GM21576 (cell line): ENCODE measurements at regions not wholly inside any gene's neighbourhood (a gene's known extent, or its start where the extent isn't known, plus 50 kb on each side); places are given as distances from the start of the nearest gene placed in this dataset.

ENCODE experiments used
- ATAC-seq: cut with Tn5 transposase; IDR thresholded peaks from one replicate; pipeline ENCODE4 v1.9.1; 2021; ENCODE audit warnings: mild to moderate bottlenecking, moderate library complexity; ENCODE audit not compliant: unreplicated experiment

DNA sequence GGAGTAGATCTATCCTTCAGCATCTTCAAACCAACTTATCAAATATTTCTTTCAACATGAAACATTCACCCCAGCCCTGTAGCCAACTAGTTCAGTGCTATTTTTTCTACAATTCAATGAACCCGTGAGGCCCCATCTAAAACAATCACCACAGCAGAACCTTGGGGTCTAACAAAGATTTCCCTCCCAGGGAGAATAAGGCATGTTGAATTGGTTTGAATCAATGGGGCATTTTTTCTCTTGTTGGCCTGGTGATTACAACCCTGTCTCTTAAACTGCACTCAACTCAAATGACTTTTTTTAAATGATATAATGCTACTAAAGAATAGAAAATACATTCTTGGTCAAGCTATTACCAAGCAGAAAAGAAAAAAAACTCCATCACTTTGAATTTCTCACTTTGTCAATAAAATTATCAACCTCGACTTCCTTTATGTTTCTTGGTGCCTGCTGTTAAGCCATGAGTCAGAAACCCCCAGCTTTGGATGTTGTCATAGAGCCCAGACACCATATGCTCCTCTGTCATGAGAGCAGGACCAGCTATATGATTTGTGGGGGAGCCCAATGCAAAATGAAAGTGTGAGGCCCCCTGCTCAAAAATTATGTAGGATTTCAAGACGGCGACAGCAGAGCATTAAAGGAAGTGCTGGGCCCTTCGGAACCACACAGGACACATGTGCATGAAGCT, 282.4 kb downstream of the MEIS1 start:
- no peak for ATAC-seq

DNA sequence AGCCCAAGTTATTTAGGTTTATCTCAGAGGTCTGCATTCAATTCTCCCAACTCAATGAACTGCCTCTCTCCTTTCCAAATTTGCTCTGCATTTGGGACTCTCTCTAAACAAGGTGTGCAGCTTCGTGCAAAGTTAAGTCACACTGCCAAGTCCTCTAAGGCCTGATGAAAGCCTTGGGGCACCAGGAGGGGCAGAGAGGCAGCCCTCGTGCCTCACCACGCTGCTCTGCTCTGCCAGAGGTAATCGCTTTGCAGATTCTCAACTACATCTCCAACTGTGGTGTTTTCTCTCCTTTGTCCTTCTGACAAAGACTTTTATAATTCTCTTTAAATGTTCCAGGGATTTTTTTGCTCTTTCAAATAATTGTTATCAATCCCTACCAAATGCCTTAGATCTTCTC, 283.0 kb downstream of the MEIS1 start:
- no peak for ATAC-seq

DNA sequence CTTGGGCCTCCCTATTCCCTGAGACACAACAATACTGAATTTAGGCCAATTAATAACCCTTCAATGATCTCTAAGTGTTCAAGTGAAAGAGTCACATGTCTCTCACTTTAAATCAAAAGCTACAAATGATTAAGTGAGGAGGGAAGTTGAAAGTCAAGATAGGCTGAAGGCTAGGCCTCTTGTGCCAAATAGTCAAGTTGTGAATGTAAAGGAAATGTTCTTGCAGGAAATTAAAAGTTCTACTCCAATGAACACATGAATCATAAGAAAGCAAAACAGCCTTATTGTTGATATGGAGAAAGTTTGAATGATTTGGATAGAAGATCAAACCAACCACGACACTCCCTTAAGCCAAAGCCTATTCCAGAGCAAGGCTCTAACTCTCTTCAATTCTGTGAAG, 286.9 kb downstream of the MEIS1 start:
- ATAC-seq, result no peak

DNA sequence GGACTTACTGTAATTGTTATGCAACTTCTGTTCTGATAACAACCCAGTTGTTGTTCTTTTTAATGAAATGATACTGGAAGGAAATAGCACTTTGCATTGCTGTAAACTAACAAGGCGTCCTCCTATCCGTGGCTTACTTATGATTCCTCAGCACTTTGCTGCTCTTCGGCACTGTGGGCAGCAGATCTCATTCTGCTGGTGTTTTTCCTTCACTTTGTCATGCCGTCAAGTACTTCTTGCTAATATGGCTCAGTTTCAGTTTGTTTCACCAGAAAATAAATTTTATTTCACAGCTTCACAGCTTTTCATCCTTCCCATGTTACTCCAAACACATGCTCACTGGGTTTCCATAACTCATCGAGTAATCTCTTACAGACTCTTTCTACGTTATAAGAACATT, 289.3 kb downstream of the MEIS1 start:
- no peak for ATAC-seq

DNA sequence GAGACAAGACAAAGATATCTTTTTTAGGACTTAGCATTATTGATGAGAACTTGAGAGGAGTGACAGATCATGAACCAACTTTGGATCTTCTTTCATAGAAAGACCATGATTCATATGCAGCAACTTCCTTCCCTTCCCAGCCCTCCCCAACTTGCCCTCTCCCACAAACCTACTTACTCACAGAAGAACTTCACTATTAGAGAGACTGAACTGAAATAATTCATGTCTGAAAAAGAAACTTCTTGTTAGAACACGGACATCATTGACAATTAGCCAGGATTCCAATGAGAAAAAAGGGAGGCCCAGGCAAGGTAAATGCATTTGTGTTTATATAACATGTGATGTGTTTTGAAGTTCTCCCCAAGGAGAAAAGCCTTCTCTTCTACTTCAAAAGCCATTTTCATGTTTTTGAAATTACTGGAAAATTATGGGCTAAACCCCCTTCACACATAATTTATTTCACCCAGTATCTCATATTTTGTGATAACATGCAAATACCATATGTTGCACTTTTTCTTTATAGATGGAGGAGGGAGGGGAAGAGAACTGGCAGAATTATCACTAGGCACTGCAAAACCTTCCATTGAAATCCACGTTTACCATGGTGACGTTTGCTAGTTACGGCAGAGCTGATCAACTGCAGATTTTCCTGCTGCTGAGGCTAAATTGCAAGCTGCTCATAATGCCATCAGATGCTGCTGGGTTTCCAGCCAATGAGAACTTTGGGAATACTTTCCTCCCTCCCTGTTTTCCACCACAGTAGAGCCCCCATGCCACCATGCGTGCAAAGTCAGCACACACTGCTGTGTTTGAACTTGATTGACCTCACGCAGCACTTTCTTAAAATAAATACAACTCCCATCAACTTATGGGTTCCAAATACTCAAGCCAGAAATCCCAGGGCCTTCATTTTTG, 294.7 kb downstream of the MEIS1 start:
- no peak for ATAC-seq

DNA sequence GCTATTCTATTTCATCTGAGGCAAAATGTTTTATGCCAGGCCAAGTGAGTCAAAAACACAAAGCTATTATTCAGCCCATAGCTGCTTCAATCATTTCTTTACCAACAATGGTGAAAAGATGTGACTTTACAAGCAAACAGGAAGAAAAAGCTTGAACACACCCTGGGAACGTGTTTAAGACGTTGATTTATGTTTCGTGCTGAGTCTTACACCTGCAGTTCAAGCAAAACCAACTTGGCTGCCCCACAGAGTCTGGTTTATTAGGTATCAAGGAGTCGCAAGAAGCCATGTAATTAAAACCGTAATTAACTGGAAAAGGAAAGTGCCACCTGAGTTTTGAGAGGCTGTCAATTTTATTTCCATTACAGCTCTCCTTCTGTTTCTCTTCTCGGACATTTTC, 295.5 kb downstream of the MEIS1 start:
- no peak for ATAC-seq

DNA sequence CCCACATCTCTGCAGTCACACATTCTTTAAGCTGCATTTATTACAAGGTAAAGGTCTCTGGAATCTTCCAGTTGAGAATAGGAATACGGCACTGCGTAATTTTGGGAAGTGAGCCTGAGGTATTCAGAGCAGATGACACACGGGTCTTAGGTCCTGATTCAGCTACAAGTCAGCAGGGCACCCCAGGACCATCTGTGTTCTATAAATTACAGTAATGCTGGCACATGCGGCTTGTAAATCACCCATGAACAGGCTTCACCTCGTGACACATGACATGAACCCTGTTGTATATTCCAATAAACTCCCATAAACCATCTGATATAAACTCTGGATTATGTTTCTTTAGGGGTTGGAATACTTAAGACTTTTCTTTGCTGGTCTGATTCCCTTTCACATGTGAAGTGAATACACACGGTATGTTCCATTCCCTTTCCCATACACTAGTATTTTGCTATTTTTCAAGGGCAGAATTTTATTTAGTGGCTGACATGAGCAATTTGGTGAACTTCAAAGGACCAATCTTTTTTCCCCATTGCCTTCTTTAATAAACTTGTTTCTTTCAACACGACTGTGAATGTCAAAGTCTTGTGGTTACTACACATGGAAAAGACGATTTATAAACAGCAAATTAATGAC, 298.6 kb downstream of the MEIS1 start:
- ATAC-seq, result no peak

DNA sequence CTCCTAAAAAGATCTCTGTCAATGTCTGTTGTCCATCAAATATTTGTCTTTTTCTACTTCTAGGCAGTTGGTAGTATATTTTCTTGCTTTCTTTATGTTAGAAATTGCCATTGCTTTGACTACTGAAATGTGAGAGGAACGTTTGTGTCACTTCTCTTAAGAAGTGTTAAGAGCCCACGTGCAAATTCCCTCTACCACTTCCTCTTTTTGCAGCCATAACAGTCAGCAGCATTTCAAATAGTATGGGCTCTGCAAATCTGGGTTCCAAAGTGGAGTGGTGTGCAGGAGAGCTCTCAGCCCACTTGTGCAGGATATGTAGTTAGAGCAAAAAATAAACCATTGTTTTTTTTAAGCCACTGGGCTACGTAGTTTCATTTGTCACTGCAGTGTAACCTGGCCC, 314.0 kb downstream of the MEIS1 start:
- peak; percentile 62 for ATAC-seq

DNA sequence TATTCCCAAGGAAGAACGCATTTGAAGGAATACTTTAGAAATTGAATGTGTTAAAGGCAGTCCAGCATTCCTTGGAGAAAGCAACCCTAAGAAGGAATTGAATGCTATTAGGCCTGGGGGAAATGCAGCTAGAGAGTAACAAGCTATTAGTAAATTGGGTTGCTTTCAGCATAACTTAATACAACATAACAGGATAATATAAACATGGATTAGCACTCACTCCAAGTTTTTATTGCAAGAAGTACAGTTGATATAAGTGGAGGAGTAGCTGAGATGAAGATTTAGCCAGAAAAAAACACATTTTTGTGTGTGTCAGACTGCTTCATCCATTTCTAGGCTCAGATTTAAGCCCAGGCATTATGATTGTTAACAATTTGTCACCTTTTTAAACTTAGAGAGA, 314.6 kb downstream of the MEIS1 start:
- no peak for ATAC-seq

DNA sequence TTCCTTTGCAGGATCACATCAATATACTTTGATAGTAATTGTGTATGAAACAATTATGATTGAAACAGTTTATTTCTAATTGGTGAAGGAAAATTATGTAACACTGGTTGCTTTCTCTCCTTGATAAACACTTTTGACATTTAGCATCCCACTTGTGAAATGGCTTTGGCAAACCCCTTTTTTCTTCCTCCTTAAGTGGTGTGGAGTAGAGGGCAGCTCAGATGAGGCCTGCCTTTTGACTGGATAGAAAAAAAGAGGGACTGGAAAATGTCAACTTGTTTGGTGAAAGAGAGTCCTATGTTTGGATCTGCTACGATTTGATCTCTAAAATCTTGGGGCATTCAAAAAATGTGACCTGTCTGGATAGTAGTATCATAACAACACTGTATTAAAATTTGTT, 318.3 kb downstream of the MEIS1 start:
- no peak for ATAC-seq

DNA sequence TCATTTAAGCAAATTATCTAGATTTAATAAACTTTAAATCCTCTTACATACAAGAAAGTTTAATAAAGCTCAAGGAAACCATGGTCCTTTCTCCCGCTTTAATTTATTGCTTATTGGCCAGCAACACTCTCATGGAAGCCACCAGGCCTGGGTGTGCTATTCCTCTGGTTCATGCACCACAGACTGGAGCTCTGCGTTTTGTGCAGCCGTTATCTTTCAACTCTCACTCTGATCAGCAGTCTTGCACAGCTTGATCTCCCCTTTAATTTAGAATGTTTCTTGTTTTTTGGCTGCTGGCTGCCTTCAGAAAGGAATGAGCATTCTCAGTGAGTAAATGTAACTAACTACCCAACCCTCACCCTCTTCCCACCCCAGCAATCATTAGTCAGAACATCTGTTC, 318.7 kb downstream of the MEIS1 start:
- ATAC-seq, result no peak

DNA sequence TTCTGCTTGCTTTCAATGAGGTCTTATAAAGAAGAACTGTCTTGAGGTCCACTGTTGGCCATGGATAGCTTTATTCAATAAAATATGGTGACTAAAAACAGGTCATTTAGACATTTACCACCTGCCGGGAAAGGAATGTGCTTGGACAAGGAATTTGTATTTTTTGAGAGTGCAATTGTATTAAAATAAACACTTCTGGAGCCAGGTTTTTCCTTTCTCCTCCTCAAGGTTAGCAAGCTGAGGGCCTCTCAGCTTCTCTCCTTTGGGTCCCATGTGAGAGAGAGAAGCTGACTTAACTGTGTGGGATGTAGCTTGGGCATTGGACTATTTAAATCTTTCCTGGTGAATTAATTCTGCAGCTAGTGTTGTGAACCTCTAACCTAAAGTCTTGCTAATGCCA, 321.0 kb downstream of the MEIS1 start:
- ATAC-seq, result no peak

DNA sequence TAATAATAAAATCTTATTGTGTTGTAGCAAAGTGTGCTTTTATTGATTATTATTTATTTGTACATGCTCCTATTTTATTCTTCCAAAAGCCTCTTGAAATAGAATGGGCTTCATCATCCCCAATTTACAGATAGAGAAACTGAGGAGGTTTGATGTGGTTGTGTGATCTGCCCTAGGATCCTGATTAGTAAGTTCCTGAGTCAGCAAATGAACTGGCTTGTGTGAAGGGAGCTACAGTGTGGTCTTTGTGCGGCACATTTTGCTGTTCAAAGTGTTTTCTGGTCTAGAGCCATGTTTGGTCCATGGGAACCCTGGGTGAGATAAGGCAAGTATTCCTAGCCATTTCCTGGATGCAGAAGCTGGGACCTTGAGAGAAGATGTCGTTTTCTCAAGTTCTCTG, 326.9 kb downstream of the MEIS1 start:
- no peak for ATAC-seq

DNA sequence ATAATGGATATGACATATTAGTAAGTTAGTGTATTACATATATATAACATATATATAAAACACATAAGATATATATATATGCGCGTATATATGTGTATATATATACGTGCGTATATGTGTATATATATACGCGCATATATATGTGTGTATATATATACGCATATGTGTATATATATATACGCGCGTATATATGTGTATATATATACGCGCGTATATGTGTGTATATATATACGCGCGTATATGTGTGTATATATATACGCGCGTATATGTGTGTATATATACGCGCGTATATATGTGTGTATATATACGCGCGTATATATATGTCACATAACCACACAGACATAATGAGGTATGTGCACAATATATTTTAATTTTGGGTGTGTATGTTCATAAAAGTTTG, 327.8 kb downstream of the MEIS1 start:
- no peak for ATAC-seq

DNA sequence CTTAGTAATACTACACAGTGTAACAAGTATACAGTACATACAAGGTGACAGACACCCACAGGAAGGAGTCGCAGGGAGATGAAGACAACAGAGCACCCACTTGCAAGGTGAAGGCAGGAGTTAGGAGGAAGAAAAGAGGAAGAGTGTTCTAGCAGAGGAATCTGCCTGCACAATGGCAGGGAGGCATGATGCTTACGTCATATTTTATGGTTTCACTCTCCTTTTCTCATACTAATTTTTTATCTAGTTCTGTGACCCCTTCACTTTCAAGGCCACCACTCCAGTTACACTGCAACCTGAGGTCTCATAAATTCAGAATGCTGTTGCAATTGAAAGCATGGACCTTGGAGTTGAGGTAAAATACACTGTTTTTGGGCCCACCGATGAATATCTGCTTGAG, 331.7 kb downstream of the MEIS1 start:
- no peak for ATAC-seq

DNA sequence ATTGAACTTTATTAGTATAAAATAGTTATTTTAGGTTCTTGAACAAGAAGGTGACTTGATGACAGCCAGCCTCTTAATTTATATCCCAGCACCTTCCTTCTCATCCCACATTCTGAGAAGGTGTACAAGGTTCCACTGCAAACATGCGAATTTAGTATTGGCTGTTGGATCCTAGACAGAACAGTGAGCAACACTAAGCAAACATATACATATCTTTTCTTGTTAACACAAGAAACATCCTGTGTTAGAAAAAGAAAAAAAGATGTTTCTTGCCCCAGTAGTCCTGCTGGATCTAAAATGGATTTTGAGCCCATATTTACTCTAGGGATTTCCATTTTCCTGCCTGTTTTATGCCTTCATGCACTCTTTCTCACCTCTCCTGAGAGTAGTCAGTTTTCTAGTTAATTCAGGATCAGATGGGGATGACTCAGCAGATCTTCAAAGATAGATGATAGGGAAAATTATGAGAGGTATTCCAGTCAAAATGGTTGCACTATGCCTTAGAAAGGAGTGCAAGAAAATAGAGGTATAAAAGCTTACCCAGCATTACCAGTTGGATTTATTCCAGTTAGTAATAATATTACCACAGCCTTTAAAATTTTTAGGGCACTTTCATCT, 336.5 kb downstream of the MEIS1 start:
- no peak for ATAC-seq

DNA sequence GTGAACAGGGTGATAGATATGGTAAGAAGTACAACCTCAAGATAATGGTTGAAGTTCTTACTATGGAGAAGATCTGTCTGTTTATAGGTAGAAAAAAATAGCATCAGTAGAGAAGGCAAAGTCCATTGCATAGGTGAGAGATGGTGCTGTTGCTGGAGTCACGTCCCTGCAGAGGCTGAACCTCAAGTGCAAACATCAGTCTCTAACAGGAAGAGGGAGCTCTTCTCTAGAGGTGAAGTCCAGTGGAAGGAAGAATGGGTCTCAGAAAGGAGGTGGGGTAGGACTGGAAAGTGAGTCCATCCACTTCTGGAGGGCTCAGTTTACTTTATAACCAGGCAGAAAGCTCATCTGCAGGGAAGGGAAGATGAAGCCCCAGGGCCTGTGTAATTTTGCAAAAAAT, 337.7 kb downstream of the MEIS1 start:
- ATAC-seq, result no peak

DNA sequence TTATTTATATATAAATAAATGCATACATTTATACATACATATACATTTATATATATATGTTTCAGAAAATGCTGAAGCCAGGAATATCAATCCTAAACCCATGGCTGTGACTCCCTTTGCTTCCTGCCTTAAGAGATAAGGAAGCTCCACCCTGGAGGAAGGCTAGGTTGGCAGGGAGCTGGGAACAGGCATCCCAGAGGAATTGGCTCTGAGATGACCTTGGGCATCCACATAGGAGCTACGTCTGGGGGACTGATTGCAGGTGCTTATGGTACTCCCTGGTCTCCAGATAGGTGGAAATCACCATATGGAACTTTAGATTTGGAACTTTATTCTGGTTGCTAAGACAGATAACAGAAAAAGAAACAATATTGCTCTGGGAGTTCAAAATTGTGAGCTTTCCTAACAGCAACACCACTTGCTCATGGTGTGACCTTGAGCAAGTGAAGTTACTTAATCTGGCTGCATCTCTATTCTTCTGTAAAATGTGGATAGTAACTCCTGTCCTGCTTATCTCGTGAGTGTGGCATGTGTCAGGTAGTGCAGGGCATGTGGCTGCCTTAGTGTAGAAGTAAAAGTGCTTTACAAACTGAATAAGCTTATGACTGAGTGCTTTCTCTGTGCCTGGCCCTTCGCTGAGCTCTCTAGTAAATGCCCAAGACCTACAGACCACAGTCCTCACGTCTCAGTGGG, 341.0 kb downstream of the MEIS1 start:
- ATAC-seq, result no peak

DNA sequence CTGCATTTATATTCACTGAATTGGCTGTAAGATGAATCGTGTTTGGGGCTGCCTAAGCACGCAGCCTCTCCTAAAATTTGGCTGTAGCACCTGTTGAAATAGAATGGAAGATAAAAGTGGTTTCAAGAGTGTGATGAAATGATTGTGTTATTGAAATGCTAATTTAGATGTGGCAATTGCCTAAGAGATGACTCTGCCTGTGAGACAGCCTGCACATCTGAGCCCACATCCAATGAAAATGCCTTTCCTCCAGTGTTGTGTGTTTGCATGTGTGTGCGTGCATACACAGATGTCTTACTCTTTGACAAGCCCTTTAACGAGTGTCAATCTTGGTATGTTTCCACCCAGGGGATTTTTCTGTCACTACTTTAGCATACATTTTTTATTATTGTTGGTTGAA, 346.9 kb downstream of the MEIS1 start:
- no peak for ATAC-seq

DNA sequence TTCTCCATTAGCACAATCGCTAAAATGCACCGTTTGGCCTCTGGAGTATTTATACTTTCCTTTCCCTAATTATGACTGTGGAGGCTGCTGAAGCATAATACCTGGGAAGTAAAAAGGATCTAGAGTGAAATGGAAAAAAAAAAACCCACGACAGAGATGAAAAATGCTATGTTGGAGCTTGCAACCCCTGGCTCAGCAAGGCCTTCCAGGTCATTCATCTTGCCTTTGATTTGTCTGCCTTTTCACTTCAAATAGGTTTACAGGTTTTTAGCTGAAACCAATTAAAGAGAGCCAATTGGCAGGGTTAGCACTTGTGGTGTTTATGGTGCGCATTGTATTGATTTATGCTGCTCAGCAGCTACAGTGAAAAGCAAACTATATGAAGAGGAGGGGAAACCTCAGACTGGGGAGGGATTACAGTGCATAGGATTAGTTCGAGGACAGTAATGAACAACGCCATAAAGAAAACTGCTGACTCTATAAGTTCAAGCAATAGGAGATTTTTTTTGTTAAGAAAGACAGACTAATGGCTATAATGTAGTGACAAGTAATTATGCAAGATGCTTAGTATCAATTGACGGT, 347.9 kb downstream of the MEIS1 start:
- ATAC-seq, result no peak

DNA sequence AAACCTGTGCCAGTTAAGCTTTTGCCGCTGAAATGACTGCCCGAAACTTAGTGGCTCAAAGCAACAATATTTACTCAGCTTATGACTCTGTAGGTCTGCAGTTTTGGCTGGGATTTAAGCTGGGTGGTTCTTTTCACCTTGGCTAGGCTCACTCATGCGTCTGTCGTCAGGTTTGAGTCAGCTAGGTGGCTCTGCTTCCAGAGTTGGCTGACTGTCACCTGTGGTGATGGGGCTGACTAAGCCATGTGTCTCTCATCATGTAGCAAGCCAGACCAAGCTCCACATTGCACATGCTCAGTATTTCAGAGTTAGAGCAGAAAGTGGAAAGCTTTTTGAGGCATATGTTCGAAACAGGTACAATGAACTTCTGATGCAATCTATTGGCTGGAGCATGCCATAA, 354.8 kb downstream of the MEIS1 start:
- no peak for ATAC-seq
